SK-N-SH treated with all-trans-retinoic acid at 6 μM for 48 hours (cell line): ENCODE measurements at regions not wholly inside any gene's neighbourhood (a gene's known extent, or its start where the extent isn't known, plus 50 kb on each side); places are given as distances from the start of the nearest gene placed in this dataset.

Experiments
- ATAC-seq: fragments of 200-7000 bp; cut with Tn5 transposase; 3 replicates; pipeline ENCODE4 v1.9.1; 2020; ENCODE audit warnings: mild to moderate bottlenecking, moderate library complexity
- ARNTL ChIP-seq: fragments of 450-650 bp; formaldehyde crosslinking; IDR thresholded peaks from 2 replicates; pipeline ENCODE4 v1.5.0; 2020; ENCODE audit warnings: low read depth, mild to moderate bottlenecking, moderate library complexity, borderline replicate concordance
- BACH2 ChIP-seq: fragments of 250-450 bp; sonication (Bioruptor Pico); IDR thresholded peaks from 2 replicates; pipeline ENCODE4 v1.9.0; 2021; ENCODE audit warnings: mild to moderate bottlenecking, borderline replicate concordance
- CREB5 ChIP-seq: fragments of 250-450 bp; sonication (Bioruptor Pico); IDR thresholded peaks from 2 replicates; pipeline ENCODE4 v1.5.1; 2020; ENCODE audit warnings: low read depth, mild to moderate bottlenecking, moderate library complexity
- CSDC2 ChIP-seq: fragments of 250-450 bp; sonication (Bioruptor Pico); IDR thresholded peaks from 2 replicates; pipeline ENCODE4 v1.5.0; 2020; ENCODE audit warnings: mild to moderate bottlenecking, moderate library complexity
- CSRNP3 ChIP-seq: fragments of 250-450 bp; sonication (Bioruptor Pico); IDR thresholded peaks from 2 replicates; pipeline ENCODE4 v1.5.1; 2021; ENCODE audit warnings: mild to moderate bottlenecking, moderate library complexity
- ESRRG ChIP-seq: fragments of 250-450 bp; sonication (Bioruptor Pico); IDR thresholded peaks from 2 replicates; pipeline ENCODE4 v1.6.1; 2021; ENCODE audit warnings: mild to moderate bottlenecking
- GLIS3 ChIP-seq: fragments of 250-450 bp; sonication (Bioruptor Pico); IDR thresholded peaks from 2 replicates; pipeline ENCODE4 v1.5.0; 2020; ENCODE audit warnings: mild to moderate bottlenecking, moderate library complexity
- ISL1 ChIP-seq: fragments of 250-450 bp; sonication (Bioruptor Pico); IDR thresholded peaks from 2 replicates; pipeline ENCODE4 v2.1.2; 2022; ENCODE audit warnings: mild to moderate bottlenecking, moderate library complexity
- OSR1 ChIP-seq: fragments of 250-450 bp; sonication (Bioruptor Pico); IDR thresholded peaks from 2 replicates; pipeline ENCODE4 v1.8.0; 2022; ENCODE audit warnings: moderate library complexity, mild to moderate bottlenecking, inconsistent platforms
- PATZ1 ChIP-seq: fragments of 250-450 bp; sonication (Bioruptor Pico); IDR thresholded peaks from 2 replicates; pipeline ENCODE4 v1.8.0; 2020; ENCODE audit warnings: mild to moderate bottlenecking, moderate library complexity, borderline replicate concordance
- POU6F1 ChIP-seq: fragments of 250-450 bp; sonication (Bioruptor Pico); IDR thresholded peaks from 2 replicates; pipeline ENCODE4 v1.8.0; 2021; ENCODE audit warnings: low read depth, mild to moderate bottlenecking, moderate library complexity, borderline replicate concordance
- PPARA ChIP-seq: fragments of 250-450 bp; sonication (Bioruptor Pico); IDR thresholded peaks from 2 replicates; pipeline ENCODE4 v1.5.0; 2020; ENCODE audit warnings: mild to moderate bottlenecking, borderline replicate concordance
- RARB ChIP-seq: fragments of 250-450 bp; sonication (Bioruptor Pico); IDR thresholded peaks from 2 replicates; pipeline ENCODE4 v1.8.0; 2021; ENCODE audit warnings: mild to moderate bottlenecking, moderate library complexity
- SNAI2 ChIP-seq: fragments of 250-450 bp; sonication (Bioruptor Pico); IDR thresholded peaks from 2 replicates; pipeline ENCODE4 v1.5.0; 2020; ENCODE audit warnings: mild to moderate bottlenecking, moderate library complexity
- TSHZ2 ChIP-seq: fragments of 250-450 bp; sonication (Bioruptor Pico); IDR thresholded peaks from 2 replicates; pipeline ENCODE4 v1.5.0; 2020; ENCODE audit warnings: mild to moderate bottlenecking, moderate library complexity
- ZC3H10 ChIP-seq: fragments of 250-450 bp; sonication (Bioruptor Pico); IDR thresholded peaks from 2 replicates; pipeline ENCODE4 v1.5.1; 2021; ENCODE audit warnings: mild to moderate bottlenecking, moderate library complexity
- ZFP3 ChIP-seq: fragments of 250-450 bp; sonication (Bioruptor Pico); IDR thresholded peaks from 2 replicates; pipeline ENCODE4 v1.5.0; 2020; ENCODE audit warnings: mild to moderate bottlenecking, moderate library complexity
- ZFP30 ChIP-seq: fragments of 450-650 bp; formaldehyde crosslinking; IDR thresholded peaks from 2 replicates; pipeline ENCODE4 v1.5.0; 2022; ENCODE audit warnings: mild to moderate bottlenecking, moderate library complexity
- ZNF565 ChIP-seq: fragments of 450-650 bp; formaldehyde crosslinking; conservative IDR thresholded peaks from 2 replicates; pipeline ENCODE4 v1.5.0; 2020; ENCODE audit warnings: low read depth, mild to moderate bottlenecking, moderate library complexity
- ZNF70 ChIP-seq: fragments of 450-650 bp; formaldehyde crosslinking; IDR thresholded peaks from 2 replicates; pipeline ENCODE4 v1.5.0; 2020; ENCODE audit warnings: mild to moderate bottlenecking, moderate library complexity
- ZNF8 ChIP-seq: fragments of 450-650 bp; formaldehyde crosslinking; IDR thresholded peaks from 2 replicates; pipeline ENCODE4 v1.5.0; 2020; ENCODE audit warnings: mild to moderate bottlenecking, moderate library complexity

- TF ChIP-seq PPARA (CRISPR knock-in tag) = no peak
- TF ChIP-seq ZC3H10 (CRISPR knock-in tag) = no peak
- no peak for TF ChIP-seq OSR1
- ATAC-seq = no peak
These were observed 258.6 kb downstream of the STIM2 start for GRCh38 chr4:27119239-27119638.

- TF ChIP-seq POU6F1 (CRISPR knock-in tag) (no peak), GLIS3 (CRISPR knock-in tag) (no peak), ZFP30 (CRISPR knock-in tag) (no peak), ARNTL (CRISPR knock-in tag) (no peak), ZFP3 (no peak), RARB (CRISPR knock-in tag) (no peak), PATZ1 (CRISPR knock-in tag) (no peak), ISL1 (no peak), ESRRG (no peak), TSHZ2 (CRISPR knock-in tag) (no peak), OSR1 (no peak), BACH2 (CRISPR knock-in tag) (no peak), ZNF70 (no peak), CSRNP3 (no peak), PPARA (CRISPR knock-in tag) (no peak), CREB5 (no peak)
- TF ChIP-seq, all 23 proteins: peak for 0
- no peak for ATAC-seq
These were observed 261.2 kb downstream of the STIM2 start for GRCh38 chr4:27121830-27122229.

- TF ChIP-seq ESRRG (no peak), ZFP30 (CRISPR knock-in tag) (no peak), ZNF565 (CRISPR knock-in tag) (no peak), ZNF70 (no peak), PPARA (CRISPR knock-in tag) (no peak), ZC3H10 (CRISPR knock-in tag) (no peak), ARNTL (CRISPR knock-in tag) (no peak), ZFP3 (no peak), CSRNP3 (no peak), TSHZ2 (CRISPR knock-in tag) (no peak), RARB (CRISPR knock-in tag) (no peak), SNAI2 (CRISPR knock-in tag) (no peak), ZNF8 (no peak), CREB5 (no peak), CSDC2 (CRISPR knock-in tag) (no peak)
- ATAC-seq = no peak
These were observed 262.6 kb downstream of the STIM2 start for GRCh38 chr4:27123123-27123768.
